GM23338 (cell line): ENCODE measurements at regions not wholly inside any gene's neighbourhood (a gene's known extent, or its start where the extent isn't known, plus 50 kb on each side); places are given as distances from the start of the nearest gene placed in this dataset.

Experiments
- ATAC-seq: fragments of 200-7000 bp; cut with Tn5 transposase; 3 replicates; pipeline ENCODE4 v1.9.1; 2020
- DNase-seq: peaks from one replicate; pipeline ENCODE4 v3.0.0-alpha.2; 2015; ENCODE audit warnings: low spot score
- H2AFZ ChIP-seq: fragments of 200-600 bp; sonication (generic); 2 replicates; pipeline ENCODE4 v1.8.0; 2016; ENCODE audit warnings: antibody characterized with exemption, mild to moderate bottlenecking, moderate library complexity
- H3F3A ChIP-seq: fragments of 200-600 bp; sonication (generic); replicated peaks from 2 replicates; pipeline ENCODE4 v1.8.0; 2017; ENCODE audit warnings: antibody characterized with exemption, mixed run types, low read depth
- H3K27ac ChIP-seq: fragments of 200-600 bp; sonication (generic); 2 replicates; pipeline ENCODE4 v1.6.1; 2016; ENCODE audit warnings: low read depth
- H3K27me3 ChIP-seq: fragments of 200-600 bp; sonication (generic); 2 replicates; pipeline ENCODE4 v1.8.0; 2016; ENCODE audit warnings: mild to moderate bottlenecking, mixed run types, moderate library complexity; ENCODE audit not compliant: insufficient read depth
- H3K36me3 ChIP-seq: fragments of 200-600 bp; sonication (generic); 2 replicates; pipeline ENCODE4 v1.8.0; 2016; ENCODE audit warnings: mild to moderate bottlenecking; ENCODE audit not compliant: insufficient read depth
- H3K4me1 ChIP-seq: fragments of 200-600 bp; sonication (generic); 2 replicates; pipeline ENCODE4 v1.8.0; 2016; ENCODE audit warnings: mild to moderate bottlenecking, moderate library complexity; ENCODE audit not compliant: insufficient read depth
- H3K4me2 ChIP-seq: fragments of 200-600 bp; sonication (generic); 2 replicates; pipeline ENCODE4 v1.7.1; 2017; ENCODE audit warnings: mixed run types
- H3K4me3 ChIP-seq: fragments of 200-600 bp; sonication (generic); 2 replicates; pipeline ENCODE4 v1.6.1; 2016; ENCODE audit warnings: mixed run types
- H3K79me2 ChIP-seq: fragments of 200-600 bp; sonication (generic); replicated peaks from 2 replicates; pipeline ENCODE4 v1.8.0; 2017; ENCODE audit warnings: mild to moderate bottlenecking; ENCODE audit not compliant: insufficient read depth
- H3K9me2 ChIP-seq: fragments of 200-600 bp; sonication (generic); 2 replicates; pipeline ENCODE4 v1.8.0; 2017; ENCODE audit not compliant: insufficient read depth
- H4K20me1 ChIP-seq: fragments of 200-600 bp; sonication (generic); replicated peaks from 2 replicates; pipeline ENCODE4 v1.8.0; 2017; ENCODE audit warnings: mild to moderate bottlenecking; ENCODE audit not compliant: insufficient read depth
- H3K27ac Mint-ChIP-seq: 2 replicates; pipeline ENCODE4 v1.8.0; 2020; ENCODE audit warnings: inconsistent platforms, mild to moderate bottlenecking, moderate library complexity, mixed read lengths
- H3K27me3 Mint-ChIP-seq: 3 replicates; pipeline ENCODE4 v1.8.0; 2022; ENCODE audit warnings: low read depth, mild to moderate bottlenecking, moderate library complexity, mixed read lengths, inconsistent platforms; ENCODE audit not compliant: insufficient read depth, poor library complexity
- H3K36me3 Mint-ChIP-seq: 3 replicates; pipeline ENCODE4 v1.8.0; 2021; ENCODE audit warnings: low read depth, mild to moderate bottlenecking, inconsistent platforms, moderate library complexity, mixed read lengths
- H3K4me1 Mint-ChIP-seq: 3 replicates; pipeline ENCODE4 v1.8.0; 2020; ENCODE audit warnings: mild to moderate bottlenecking, inconsistent platforms, mixed read lengths
- H3K4me3 Mint-ChIP-seq: 3 replicates; pipeline ENCODE4 v1.8.0; 2021; ENCODE audit warnings: moderate library complexity, mild to moderate bottlenecking, inconsistent platforms, mixed read lengths
- H3K9me3 Mint-ChIP-seq: 3 replicates; pipeline ENCODE4 v1.8.0; 2020; ENCODE audit warnings: moderate library complexity, mild to moderate bottlenecking, inconsistent platforms, mixed read lengths
- EZH2 ChIP-seq: fragments of 200-600 bp; sonication (generic); IDR thresholded peaks from one replicate; pipeline ENCODE4 v1.8.0; 2017; ENCODE audit warnings: antibody characterized with exemption, mild to moderate bottlenecking, low read depth; ENCODE audit not compliant: unreplicated experiment
- POLR2AphosphoS5 ChIP-seq: IDR thresholded peaks from 2 replicates; pipeline ENCODE4 v1.6.1; 2016; ENCODE audit warnings: antibody characterized with exemption, low read depth
- REST ChIP-seq: IDR thresholded peaks from one replicate; pipeline ENCODE4 v1.6.1; 2018; ENCODE audit warnings: antibody characterized with exemption; ENCODE audit not compliant: unreplicated experiment
- ZNF331 ChIP-seq: fragments of 250-450 bp; sonication (Bioruptor Pico); IDR thresholded peaks from 2 replicates; pipeline ENCODE4 v1.5.0; 2020; ENCODE audit warnings: low read depth, mild to moderate bottlenecking, moderate library complexity
- ZNF462 ChIP-seq: fragments of 250-450 bp; sonication (Bioruptor Pico); IDR thresholded peaks from 2 replicates; pipeline ENCODE4 v1.5.0; 2020; ENCODE audit warnings: mild to moderate bottlenecking, moderate library complexity

- TF ChIP-seq ZNF462 (CRISPR knock-in tag), result no peak
Observed at GRCh38 chr4:167645358-167645757, 411.1 kb upstream of the SPOCK3 start (continued).

- DNase-seq (no peak), ATAC-seq (no peak)
- H3K27me3 ChIP-seq, result no peaks in the 10 kb centered on the region
- H3K36me3 ChIP-seq, result no peaks in the 10 kb centered on the region
- Mint-ChIP-seq H3K36me3 (peaks cover 3% of the 10 kb centered on the region; the same call in 2 of the 3 replicates), H3K4me3 (no peak overlapping the region), H3K4me1 (no peaks in the 10 kb centered on the region), H3K27ac (no peak overlapping the region), H3K27me3 (no peaks in the 10 kb centered on the region), H3K9me3 (peaks cover 15% of the 10 kb centered on the region)
- TF ChIP-seq REST (no peak), ZNF331 (CRISPR knock-in tag) (no peak), EZH2 (no peak), POLR2AphosphoS5 (no peak)
- H4K20me1 ChIP-seq, result no peaks in the 10 kb centered on the region
- no peaks in the 10 kb centered on the region for H3F3A ChIP-seq
- H2AFZ ChIP-seq, result no peak overlapping the region
- no peaks in the 10 kb centered on the region for H3K79me2 ChIP-seq
- H3K9me2 ChIP-seq, result peaks cover 5% of the 10 kb centered on the region; the same call in 1 of the 2 replicates
- no peak overlapping the region for H3K4me3 ChIP-seq
- H3K27ac ChIP-seq, result no peak overlapping the region
- no peaks in the 10 kb centered on the region for H3K4me1 ChIP-seq
- H3K4me2 ChIP-seq, result no peak overlapping the region
Observed at GRCh38 chr4:167652267-167652666, 418.0 kb upstream of the SPOCK3 start.
